Mammary epithelial cell (primary cell): ENCODE measurements at regions not wholly inside any gene's neighbourhood (a gene's known extent, or its start where the extent isn't known, plus 50 kb on each side); places are given as distances from the start of the nearest gene placed in this dataset.

Experiments
- CTCF ChIP-seq, 2 donors: IDR thresholded peaks in 1 of 2; conservative IDR thresholded peaks in 1 of 2; 2 replicates each; pipeline ENCODE4 v1.5.1; 2011 to 2012; ENCODE audit warnings: inconsistent platforms in 2 of 2, low read length in 2 of 2, mild to moderate bottlenecking in 2 of 2, control low read depth in 1 of 2, low read depth in 1 of 2; ENCODE audit not compliant: insufficient read depth in 1 of 2; ENCODE audit errors: extremely low read depth in 1 of 2
- EZH2 ChIP-seq: IDR thresholded peaks from 2 replicates; pipeline ENCODE4 v1.6.1; 2012; ENCODE audit warnings: low read length, inconsistent platforms, borderline replicate concordance

DNA sequence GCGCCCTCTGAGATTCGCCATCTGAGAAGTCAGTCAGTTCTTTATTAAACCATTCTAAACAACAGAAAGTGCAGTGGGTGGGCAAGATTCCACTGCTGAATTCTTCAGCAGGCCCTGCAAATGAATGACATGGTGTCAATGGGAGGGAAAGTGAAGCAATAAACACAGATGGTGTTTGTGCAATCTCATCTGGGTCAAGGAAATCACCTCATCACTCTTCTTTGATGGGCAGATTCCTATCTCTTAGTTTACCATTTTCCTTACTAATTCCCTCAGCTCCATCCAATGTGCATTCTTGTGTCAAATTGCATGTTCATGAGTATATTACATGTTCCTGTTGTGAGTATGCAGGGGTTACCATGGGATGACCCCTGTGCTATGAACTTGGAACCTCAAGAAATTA is 100.7 kb upstream of the CYP1B1 start:
- TF ChIP-seq CTCF (conservative IDR thresholded peaks at IDR 0.05 in 1 of 2, IDR thresholded peaks at IDR 0.05 in 1 of 2; ENCODE audit: extremely low read depth in 1 of 2, insufficient read depth in 1 of 2, low read depth in 1 of 2, low read length in 2 of 2) = no peak
- no peak for TF ChIP-seq EZH2
